GM12878 (cell line): ENCODE measurements at regions not wholly inside any gene's neighbourhood (a gene's known extent, or its start where the extent isn't known, plus 50 kb on each side); places are given as distances from the start of the nearest gene placed in this dataset.

Experiments
- BRCA1 ChIP-seq: IDR thresholded peaks from 2 replicates; pipeline ENCODE4 v1.6.1; 2011; ENCODE audit warnings: low read depth, low read length, improper control_type of control experiment
- CEBPB ChIP-seq, 2 experiments: fragments of 150-350 bp in 1 of 2; IDR thresholded peaks; 2 replicates each; pipeline ENCODE4 v1.6.1; 2012 to 2014; ENCODE audit warnings: low read depth in 2 of 2, low read length in 2 of 2, borderline replicate concordance in 1 of 2, inconsistent platforms in 1 of 2
- ELK1 ChIP-seq: IDR thresholded peaks from 2 replicates; pipeline ENCODE4 v1.6.1; 2012; ENCODE audit warnings: low read depth, low read length, improper control_type of control experiment
- EP300 ChIP-seq, 2 experiments: fragments of 150-350 bp in 1 of 2; IDR thresholded peaks; 2 replicates each; pipeline ENCODE4 v1.6.1; 2011 to 2012; ENCODE audit warnings: low read depth in 2 of 2, low read length in 2 of 2, borderline replicate concordance in 1 of 2, improper control_type of control experiment in 1 of 2, inconsistent platforms in 1 of 2; ENCODE audit not compliant: control insufficient read depth in 1 of 2
- FOXM1 ChIP-seq: IDR thresholded peaks from 2 replicates; pipeline ENCODE4 v1.6.1; 2012; ENCODE audit warnings: low read depth, mild to moderate bottlenecking, inconsistent platforms, low read length, moderate library complexity
- MEF2B ChIP-seq: fragments of 450-650 bp; IDR thresholded peaks from 2 replicates; pipeline ENCODE4 v1.6.1; 2018; ENCODE audit warnings: mild to moderate bottlenecking, moderate library complexity; ENCODE audit not compliant: partially characterized antibody, poor library complexity, severe bottlenecking
- MYC ChIP-seq: IDR thresholded peaks from 2 replicates; pipeline ENCODE4 v1.6.1; 2011; ENCODE audit warnings: mild to moderate bottlenecking, low read length, moderate library complexity, inconsistent platforms; ENCODE audit not compliant: insufficient read depth, insufficient replicate concordance, insufficient read length, severe bottlenecking
- NFIC ChIP-seq: IDR thresholded peaks from 2 replicates; pipeline ENCODE4 v1.6.1; 2012; ENCODE audit warnings: low read depth, mild to moderate bottlenecking, inconsistent platforms, low read length, moderate library complexity
- POLR2A ChIP-seq: IDR thresholded peaks from 2 replicates; pipeline ENCODE4 v1.6.1; 2011; ENCODE audit warnings: low read depth, mild to moderate bottlenecking, low read length
- RAD21 ChIP-seq: IDR thresholded peaks from 2 replicates; pipeline ENCODE4 v1.6.1; 2011; ENCODE audit warnings: mild to moderate bottlenecking, low read depth, low read length, moderate library complexity; ENCODE audit not compliant: insufficient read depth
- TF ChIP-seq, protein P1 (sequence below), 3 experiments: IDR thresholded peaks in 2 of 3; conservative IDR thresholded peaks in 1 of 3; 2 replicates each; pipeline ENCODE4 v1.5.1; 2011; ENCODE audit warnings: low read depth in 3 of 3, low read length in 3 of 3, mild to moderate bottlenecking in 3 of 3, control low read depth in 2 of 3, moderate library complexity in 2 of 3, inconsistent platforms in 1 of 3, mixed read lengths in 1 of 3; ENCODE audit not compliant: control insufficient read depth in 2 of 3, insufficient read depth in 1 of 3; ENCODE audit errors: extremely low read depth in 1 of 3
- TF ChIP-seq, protein P2 (sequence below): IDR thresholded peaks from 2 replicates; pipeline ENCODE4 v1.6.1; 2011; ENCODE audit warnings: low read depth, low read length, improper control_type of control experiment, borderline replicate concordance

DNA sequence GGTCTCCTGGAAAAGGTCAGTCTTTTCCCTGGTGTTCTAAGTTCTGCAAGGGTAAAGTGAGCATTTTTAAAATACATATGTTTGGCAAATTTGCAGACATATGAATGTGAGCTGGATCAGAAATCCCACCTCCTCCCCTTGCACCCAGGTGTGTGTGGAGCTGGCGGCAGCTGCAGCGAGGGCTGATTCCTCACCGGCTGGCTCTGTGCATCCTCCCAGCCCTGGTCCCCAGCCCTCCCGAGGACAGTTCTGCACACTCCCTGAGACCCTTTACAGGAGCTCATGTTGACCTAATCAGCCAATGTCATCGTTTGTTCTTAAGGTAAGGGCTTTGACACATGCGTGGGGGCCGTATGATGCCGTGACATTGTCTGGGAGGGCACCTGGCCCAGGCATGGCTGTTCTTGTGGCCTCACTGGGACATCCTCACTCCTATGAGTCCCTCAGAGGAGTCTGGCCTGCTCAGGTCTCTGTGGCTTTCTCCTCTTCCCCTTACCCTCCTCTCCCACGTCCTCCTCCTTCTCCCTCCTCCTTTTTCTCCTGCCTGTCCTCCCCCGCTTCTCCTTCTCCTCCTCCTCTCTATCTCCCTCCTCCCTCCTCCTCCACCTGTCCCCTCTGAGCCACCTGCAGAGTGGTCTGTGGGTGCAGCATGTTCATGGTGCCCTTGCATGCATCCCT, 289.2 kb upstream of the SFSWAP start:
- no peak for TF ChIP-seq RAD21
- TF ChIP-seq, protein P1, sequence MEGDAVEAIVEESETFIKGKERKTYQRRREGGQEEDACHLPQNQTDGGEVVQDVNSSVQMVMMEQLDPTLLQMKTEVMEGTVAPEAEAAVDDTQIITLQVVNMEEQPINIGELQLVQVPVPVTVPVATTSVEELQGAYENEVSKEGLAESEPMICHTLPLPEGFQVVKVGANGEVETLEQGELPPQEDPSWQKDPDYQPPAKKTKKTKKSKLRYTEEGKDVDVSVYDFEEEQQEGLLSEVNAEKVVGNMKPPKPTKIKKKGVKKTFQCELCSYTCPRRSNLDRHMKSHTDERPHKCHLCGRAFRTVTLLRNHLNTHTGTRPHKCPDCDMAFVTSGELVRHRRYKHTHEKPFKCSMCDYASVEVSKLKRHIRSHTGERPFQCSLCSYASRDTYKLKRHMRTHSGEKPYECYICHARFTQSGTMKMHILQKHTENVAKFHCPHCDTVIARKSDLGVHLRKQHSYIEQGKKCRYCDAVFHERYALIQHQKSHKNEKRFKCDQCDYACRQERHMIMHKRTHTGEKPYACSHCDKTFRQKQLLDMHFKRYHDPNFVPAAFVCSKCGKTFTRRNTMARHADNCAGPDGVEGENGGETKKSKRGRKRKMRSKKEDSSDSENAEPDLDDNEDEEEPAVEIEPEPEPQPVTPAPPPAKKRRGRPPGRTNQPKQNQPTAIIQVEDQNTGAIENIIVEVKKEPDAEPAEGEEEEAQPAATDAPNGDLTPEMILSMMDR (IDR thresholded peaks at IDR 0.05 in 2 of 3, conservative IDR thresholded peaks at IDR 0.05 in 1 of 3; ENCODE audit: control insufficient read depth in 2 of 3, extremely low read depth in 1 of 3, insufficient read depth in 1 of 3, low read depth in 3 of 3, low read length in 3 of 3): no peak
- no peak for TF ChIP-seq CEBPB (IDR thresholded peaks at IDR 0.05; ENCODE audit: borderline replicate concordance in 1 of 2, low read depth in 2 of 2, low read length in 2 of 2)
- no peak for TF ChIP-seq NFIC
- TF ChIP-seq FOXM1: no peak
- no peak for TF ChIP-seq BRCA1
- TF ChIP-seq ELK1: no peak
- TF ChIP-seq, protein P2, sequence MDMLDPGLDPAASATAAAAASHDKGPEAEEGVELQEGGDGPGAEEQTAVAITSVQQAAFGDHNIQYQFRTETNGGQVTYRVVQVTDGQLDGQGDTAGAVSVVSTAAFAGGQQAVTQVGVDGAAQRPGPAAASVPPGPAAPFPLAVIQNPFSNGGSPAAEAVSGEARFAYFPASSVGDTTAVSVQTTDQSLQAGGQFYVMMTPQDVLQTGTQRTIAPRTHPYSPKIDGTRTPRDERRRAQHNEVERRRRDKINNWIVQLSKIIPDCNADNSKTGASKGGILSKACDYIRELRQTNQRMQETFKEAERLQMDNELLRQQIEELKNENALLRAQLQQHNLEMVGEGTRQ: no peak
- TF ChIP-seq EP300 (IDR thresholded peaks at IDR 0.05; ENCODE audit: borderline replicate concordance in 1 of 2, control insufficient read depth in 1 of 2, low read depth in 2 of 2, low read length in 2 of 2): no peak
- no peak for TF ChIP-seq MYC
- no peak for TF ChIP-seq POLR2A
- TF ChIP-seq MEF2B: no peak
